ENCODE measurements at regions not wholly inside any gene's neighbourhood (a gene's known extent, or its start where the extent isn't known, plus 50 kb on each side); places are given as distances from the start of the nearest gene placed in this dataset.

DNA sequence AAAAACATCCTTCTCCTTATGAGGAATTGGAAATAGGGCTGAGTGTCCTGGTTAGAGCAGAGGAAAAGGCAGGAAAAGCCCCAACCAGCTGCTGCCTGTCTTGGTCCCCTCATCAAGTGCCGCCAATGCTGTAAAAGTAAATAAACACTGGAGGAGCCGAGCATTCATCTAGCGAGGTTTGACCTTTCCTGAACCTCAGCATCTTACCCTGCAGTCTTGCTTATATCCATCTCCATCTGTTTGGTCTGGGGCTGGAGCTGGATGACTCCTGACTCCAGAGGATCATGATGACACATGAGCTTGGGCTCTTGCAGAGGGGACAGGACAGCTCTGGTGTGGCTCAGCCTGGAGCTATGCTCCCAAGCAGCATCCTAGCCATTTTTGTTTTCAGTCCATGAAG lies 501.1 kb downstream of the TNS3 start:
- TF ChIP-seq GATA2 (IDR thresholded peaks at IDR 0.05; ENCODE audit: low read depth, low read length) (no peak), GATA3 (IDR thresholded peaks at IDR 0.05; ENCODE audit: low read depth, low read length) (no peak)

All from SH-SY5Y (cell line).